Hepatocyte (in vitro differentiated cells): ENCODE measurements at regions not wholly inside any gene's neighbourhood (a gene's known extent, or its start where the extent isn't known, plus 50 kb on each side); places are given as distances from the start of the nearest gene placed in this dataset.

ENCODE experiments used
- DNase-seq: peaks from one replicate; pipeline ENCODE4 v3.0.0-alpha.2; 2016; ENCODE audit warnings: low spot score
- H2AFZ ChIP-seq: fragments of 200-600 bp; sonication (generic); 2 replicates; pipeline ENCODE4 v1.6.0; 2016; ENCODE audit warnings: antibody characterized with exemption, mild to moderate bottlenecking
- H3K27ac ChIP-seq: fragments of 200-600 bp; sonication (generic); 2 replicates; pipeline ENCODE4 v1.5.1; 2016; ENCODE audit warnings: mild to moderate bottlenecking
- H3K27me3 ChIP-seq: fragments of 200-600 bp; sonication (generic); 2 replicates; pipeline ENCODE4 v1.6.1; 2016
- H3K36me3 ChIP-seq: fragments of 200-600 bp; sonication (generic); replicated peaks from 2 replicates; pipeline ENCODE4 v1.5.1; 2016; ENCODE audit warnings: low read depth; ENCODE audit not compliant: insufficient read depth
- H3K4me1 ChIP-seq: fragments of 200-600 bp; sonication (generic); 2 replicates; pipeline ENCODE4 v1.5.1; 2016; ENCODE audit warnings: mild to moderate bottlenecking, moderate library complexity; ENCODE audit not compliant: insufficient read depth
- H3K4me2 ChIP-seq: fragments of 200-600 bp; sonication (generic); 2 replicates; pipeline ENCODE4 v1.6.0; 2016
- H3K4me3 ChIP-seq: fragments of 200-600 bp; sonication (generic); 2 replicates; pipeline ENCODE4 v1.5.1; 2016; ENCODE audit warnings: mild to moderate bottlenecking
- H3K79me2 ChIP-seq: fragments of 200-600 bp; sonication (generic); 2 replicates; pipeline ENCODE4 v1.6.0; 2017; ENCODE audit warnings: mild to moderate bottlenecking
- H3K9me2 ChIP-seq: fragments of 200-600 bp; sonication (generic); replicated peaks from 2 replicates; pipeline ENCODE4 v1.6.0; 2017; ENCODE audit warnings: mild to moderate bottlenecking; ENCODE audit not compliant: insufficient read depth
- H3K9me3 ChIP-seq: fragments of 200-600 bp; sonication (generic); 2 replicates; pipeline ENCODE4 v1.5.1; 2016; ENCODE audit warnings: low read depth, mild to moderate bottlenecking
- H4K20me1 ChIP-seq: fragments of 200-600 bp; sonication (generic); 2 replicates; pipeline ENCODE4 v1.6.0; 2016; ENCODE audit warnings: mild to moderate bottlenecking; ENCODE audit not compliant: insufficient read depth, poor library complexity, severe bottlenecking
- CTCF ChIP-seq: fragments of 200-600 bp; sonication (generic); IDR thresholded peaks from 2 replicates; pipeline ENCODE4 v1.5.1; 2016; ENCODE audit warnings: antibody characterized with exemption, mild to moderate bottlenecking; ENCODE audit not compliant: poor library complexity
- EZH2 ChIP-seq: fragments of 200-600 bp; sonication (generic); IDR thresholded peaks from 2 replicates; pipeline ENCODE4 v1.6.1; 2016; ENCODE audit warnings: antibody characterized with exemption, mild to moderate bottlenecking, borderline replicate concordance
- EZH2phosphoT487 ChIP-seq: fragments of 200-600 bp; sonication (generic); IDR thresholded peaks from one replicate; pipeline ENCODE4 v1.6.1; 2018; ENCODE audit warnings: antibody characterized with exemption, mild to moderate bottlenecking, low read depth, moderate library complexity; ENCODE audit not compliant: unreplicated experiment, severe bottlenecking
- WGBS: methylation state at CpG from one replicate; pipeline ENCODE4 v1.1.6; 2016; ENCODE audit warnings: low lambda C conversion rate; ENCODE audit errors: missing lambda C conversion rate; 5-methylcytosine and 5-hydroxymethylcytosine counted together

DNA sequence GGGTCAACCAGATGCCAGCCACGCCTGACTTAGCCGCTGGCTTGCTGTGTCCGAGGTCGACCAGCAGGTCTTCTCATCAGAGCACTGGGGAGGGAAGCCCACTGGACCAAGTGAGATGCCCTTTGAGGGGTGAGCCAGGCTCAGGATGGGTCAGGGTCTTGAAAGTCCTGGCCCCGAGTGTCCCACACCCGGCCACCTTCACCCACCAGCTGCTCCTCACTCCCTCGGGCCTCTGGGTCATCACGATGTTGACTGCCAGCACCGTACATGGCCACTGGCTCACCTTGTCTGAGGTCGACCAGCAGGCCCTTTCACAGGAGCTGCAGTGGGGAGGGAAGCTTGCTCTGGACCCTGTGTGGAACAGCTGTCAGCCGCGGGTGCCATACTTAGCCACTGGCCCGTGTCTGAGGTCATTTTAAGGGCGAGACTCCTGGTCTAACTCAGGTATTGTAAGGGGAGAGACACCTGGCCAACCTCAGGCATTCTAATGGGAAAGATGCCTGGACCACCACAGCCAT is 1361.3 kb downstream of the UQCRFS1 start:
- H3K4me3 ChIP-seq, result no peak overlapping the region
- H4K20me1 ChIP-seq, result no peaks in the 10 kb centered on the region
- H2AFZ ChIP-seq, result no peak overlapping the region
- TF ChIP-seq EZH2 (no peak), CTCF (no peak), EZH2phosphoT487 (no peak)
- WGBS, result 87% methylated on average over 14 of the region's 14 CpGs
- no peaks in the 10 kb centered on the region for H3K9me2 ChIP-seq
- no peaks in the 10 kb centered on the region for H3K9me3 ChIP-seq
- no peak for DNase-seq
- no peaks in the 10 kb centered on the region for H3K79me2 ChIP-seq
- no peak overlapping the region for H3K4me2 ChIP-seq
- H3K4me1 ChIP-seq, result no peaks in the 10 kb centered on the region
- H3K27ac ChIP-seq, result no peak overlapping the region
- H3K36me3 ChIP-seq, result no peaks in the 10 kb centered on the region
- H3K27me3 ChIP-seq, result no peaks in the 10 kb centered on the region

DNA sequence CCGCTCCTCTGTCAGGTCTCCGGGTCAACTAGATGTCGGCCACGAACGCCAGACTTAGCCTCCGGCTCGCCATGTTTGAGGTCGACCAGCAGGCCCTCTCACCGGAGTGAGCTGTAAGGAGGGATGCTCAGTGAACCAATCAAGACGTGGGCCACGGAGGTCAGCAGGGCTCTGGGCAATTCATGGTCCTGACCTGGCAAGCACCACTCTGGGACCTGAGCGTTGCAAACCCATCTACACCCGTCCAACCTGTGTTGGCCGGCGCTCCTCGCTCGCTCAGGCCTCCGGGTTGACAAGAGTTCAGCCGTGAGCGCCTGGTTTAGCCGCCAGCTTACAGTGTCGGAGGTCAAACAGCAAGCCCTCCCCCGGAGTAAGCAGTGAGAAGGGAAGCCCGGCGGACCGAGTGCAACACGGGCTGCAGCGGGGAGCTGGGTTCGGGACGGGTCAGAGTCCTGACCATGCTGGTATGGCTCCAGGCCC is 1361.9 kb downstream of the UQCRFS1 start:
- Histone ChIP-seq H2AFZ (no peak overlapping the region), H4K20me1 (no peaks in the 10 kb centered on the region), H3K4me3 (no peak overlapping the region), H3K27me3 (no peaks in the 10 kb centered on the region), H3K9me3 (no peaks in the 10 kb centered on the region), H3K4me2 (no peak overlapping the region), H3K79me2 (no peaks in the 10 kb centered on the region), H3K9me2 (no peaks in the 10 kb centered on the region), H3K4me1 (no peaks in the 10 kb centered on the region), H3K27ac (no peak overlapping the region), H3K36me3 (no peaks in the 10 kb centered on the region)
- TF ChIP-seq CTCF (no peak), EZH2 (no peak), EZH2phosphoT487 (no peak)
- DNase-seq, result no peak
- WGBS, result 94% methylated on average over 30 of the region's 30 CpGs

- H3K4me2 ChIP-seq, result no peak overlapping the region
- no peaks in the 10 kb centered on the region for H3K9me3 ChIP-seq
- H3K4me3 ChIP-seq, result no peak overlapping the region
- no peak overlapping the region for H2AFZ ChIP-seq
- H3K27ac ChIP-seq, result no peak overlapping the region
- H3K27me3 ChIP-seq, result no peaks in the 10 kb centered on the region
- 72% methylated on average over 5 of the region's 5 CpGs for WGBS
- no peaks in the 10 kb centered on the region for H3K36me3 ChIP-seq
- no peaks in the 10 kb centered on the region for H3K4me1 ChIP-seq
- H3K79me2 ChIP-seq, result no peaks in the 10 kb centered on the region
- DNase-seq, result no peak
- H4K20me1 ChIP-seq, result no peaks in the 10 kb centered on the region
- no peaks in the 10 kb centered on the region for H3K9me2 ChIP-seq
- TF ChIP-seq EZH2, result no peak
- no peak for TF ChIP-seq CTCF
- TF ChIP-seq EZH2phosphoT487, result no peak
Observed at GRCh38 chr19:27846944-27847343, 1366.0 kb downstream of the UQCRFS1 start.
